Prostate gland (tissue), 2 donors: ENCODE measurements at regions not wholly inside any gene's neighbourhood (a gene's known extent, or its start where the extent isn't known, plus 50 kb on each side); places are given as distances from the start of the nearest gene placed in this dataset.

Experiments
- POLR2A ChIP-seq: fragments of 450-650 bp; IDR thresholded peaks from one replicate; pipeline ENCODE4 v1.6.1; 2016; ENCODE audit warnings: antibody characterized with exemption, mild to moderate bottlenecking
- TF ChIP-seq, protein P1 (sequence below), 4 experiments: fragments of 200-600 bp in 2 of 4; fragments of 450-650 bp in 2 of 4; sonication (generic) in 2 of 4; IDR thresholded peaks; 1 replicate in 3 of 4; 2 replicates in 1 of 4; pipeline ENCODE4 v1.5.1; 2016 to 2019; ENCODE audit warnings: antibody characterized with exemption in 4 of 4, mild to moderate bottlenecking in 2 of 4, moderate library complexity in 2 of 4

GRCh38 chr3:18194431-18194830 lies 230.7 kb downstream of the SATB1 start:
- TF ChIP-seq, protein P1, sequence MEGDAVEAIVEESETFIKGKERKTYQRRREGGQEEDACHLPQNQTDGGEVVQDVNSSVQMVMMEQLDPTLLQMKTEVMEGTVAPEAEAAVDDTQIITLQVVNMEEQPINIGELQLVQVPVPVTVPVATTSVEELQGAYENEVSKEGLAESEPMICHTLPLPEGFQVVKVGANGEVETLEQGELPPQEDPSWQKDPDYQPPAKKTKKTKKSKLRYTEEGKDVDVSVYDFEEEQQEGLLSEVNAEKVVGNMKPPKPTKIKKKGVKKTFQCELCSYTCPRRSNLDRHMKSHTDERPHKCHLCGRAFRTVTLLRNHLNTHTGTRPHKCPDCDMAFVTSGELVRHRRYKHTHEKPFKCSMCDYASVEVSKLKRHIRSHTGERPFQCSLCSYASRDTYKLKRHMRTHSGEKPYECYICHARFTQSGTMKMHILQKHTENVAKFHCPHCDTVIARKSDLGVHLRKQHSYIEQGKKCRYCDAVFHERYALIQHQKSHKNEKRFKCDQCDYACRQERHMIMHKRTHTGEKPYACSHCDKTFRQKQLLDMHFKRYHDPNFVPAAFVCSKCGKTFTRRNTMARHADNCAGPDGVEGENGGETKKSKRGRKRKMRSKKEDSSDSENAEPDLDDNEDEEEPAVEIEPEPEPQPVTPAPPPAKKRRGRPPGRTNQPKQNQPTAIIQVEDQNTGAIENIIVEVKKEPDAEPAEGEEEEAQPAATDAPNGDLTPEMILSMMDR (IDR thresholded peaks at IDR 0.05), result no peak
- TF ChIP-seq POLR2A, result no peak
